COR-L47 (cell line): ENCODE measurements at regions not wholly inside any gene's neighbourhood (a gene's known extent, or its start where the extent isn't known, plus 50 kb on each side); places are given as distances from the start of the nearest gene placed in this dataset.

ENCODE experiments used
- DNase-seq: peaks from one replicate; lab custom pipeline; 2025; lab: John Stamatoyannopoulos, UW

GRCh38 chr1:221366495-221367110, 375.3 kb downstream of the DUSP10 start:
- DNase-seq = no peak

GRCh38 chr1:221371705-221372104, 370.2 kb downstream of the DUSP10 start:
- no peak for DNase-seq

GRCh38 chr1:221373795-221374194, 368.1 kb downstream of the DUSP10 start:
- no peak for DNase-seq

- DNase-seq = no peak
These were observed 365.6 kb downstream of the DUSP10 start for GRCh38 chr1:221376286-221376685.

- no peak for DNase-seq
These were observed 359.8 kb downstream of the DUSP10 start for GRCh38 chr1:221381910-221382623.

- no peak for DNase-seq
These were observed 349.4 kb downstream of the DUSP10 start for GRCh38 chr1:221392453-221392852.

- peak; percentile 65 for DNase-seq
These were observed 347.8 kb downstream of the DUSP10 start for GRCh38 chr1:221394011-221394544.

- DNase-seq = no peak
These were observed 345.4 kb downstream of the DUSP10 start for GRCh38 chr1:221396526-221396925.

GRCh38 chr1:221397141-221397540, 344.7 kb downstream of the DUSP10 start:
- DNase-seq = no peak

- DNase-seq = no peak
These were observed 344.3 kb downstream of the DUSP10 start for GRCh38 chr1:221397606-221398005.

- DNase-seq = no peak
These were observed 336.7 kb downstream of the DUSP10 start for GRCh38 chr1:221405146-221405545.

- no peak for DNase-seq
These were observed 333.6 kb downstream of the DUSP10 start for GRCh38 chr1:221408117-221408803.

GRCh38 chr1:221411283-221411682, 330.6 kb downstream of the DUSP10 start:
- DNase-seq = peak; percentile 2

GRCh38 chr1:221414772-221415539, 326.9 kb downstream of the DUSP10 start:
- DNase-seq = no peak

GRCh38 chr1:221415651-221416050, 326.2 kb downstream of the DUSP10 start:
- DNase-seq = no peak

- no peak for DNase-seq
These were observed 325.7 kb downstream of the DUSP10 start for GRCh38 chr1:221416142-221416541.

- no peak for DNase-seq
These were observed 325.2 kb downstream of the DUSP10 start for GRCh38 chr1:221416723-221417122.

- DNase-seq = no peak
These were observed 323.5 kb downstream of the DUSP10 start for GRCh38 chr1:221418346-221418745.

GRCh38 chr1:221419513-221420095, 322.3 kb downstream of the DUSP10 start:
- no peak for DNase-seq

- no peak for DNase-seq
These were observed 312.6 kb downstream of the DUSP10 start for GRCh38 chr1:221429264-221429663.

GRCh38 chr1:221430152-221430960, 311.5 kb downstream of the DUSP10 start:
- no peak for DNase-seq
